NOMO-1 treated with DMSO at 0.1 percent for 48 hours (cell line): ENCODE measurements at regions not wholly inside any gene's neighbourhood (a gene's known extent, or its start where the extent isn't known, plus 50 kb on each side); places are given as distances from the start of the nearest gene placed in this dataset.
"Not testable (repeated sequence)": the region's sequence is repeated elsewhere in the genome, so short reads cannot be mapped to it uniquely, and the experiment has no call there.

Source experiments
- DNase-seq: peaks from one replicate; lab custom pipeline; 2025; ENCODE audit not compliant: unreplicated experiment; lab: John Stamatoyannopoulos, UW

GRCh38 chr5:25405850-25406249, 761.1 kb upstream of the CDH10 start:
- no peak for DNase-seq

DNA sequence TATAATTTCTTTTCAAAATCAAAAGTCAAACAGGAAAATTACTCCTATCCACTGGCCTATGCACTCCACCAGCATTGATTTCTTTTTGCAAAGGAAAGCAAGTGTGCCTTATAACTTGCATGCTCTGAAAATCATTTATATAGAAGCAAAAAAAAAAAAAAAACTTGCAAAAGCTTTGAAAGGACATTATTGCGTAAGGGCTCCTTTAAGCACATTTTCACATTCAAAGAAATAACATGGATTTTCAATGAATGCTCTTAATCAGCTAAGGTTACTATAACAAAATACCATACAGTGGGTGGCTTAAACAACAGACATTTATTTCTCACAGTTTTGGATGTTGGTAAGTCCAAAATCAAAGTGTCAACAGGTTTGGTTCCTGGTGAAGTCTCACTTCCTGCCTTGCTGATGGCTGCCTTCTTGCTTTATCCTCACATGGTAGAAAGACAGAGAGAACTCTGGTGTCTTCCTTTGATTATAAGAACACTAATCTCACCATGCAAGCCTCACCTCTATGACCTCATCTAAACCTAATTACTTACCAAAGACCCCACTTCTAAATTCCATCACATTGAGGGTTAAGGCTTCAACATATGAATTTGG, 755.2 kb upstream of the CDH10 start:
- DNase-seq: peak; percentile 25

DNA sequence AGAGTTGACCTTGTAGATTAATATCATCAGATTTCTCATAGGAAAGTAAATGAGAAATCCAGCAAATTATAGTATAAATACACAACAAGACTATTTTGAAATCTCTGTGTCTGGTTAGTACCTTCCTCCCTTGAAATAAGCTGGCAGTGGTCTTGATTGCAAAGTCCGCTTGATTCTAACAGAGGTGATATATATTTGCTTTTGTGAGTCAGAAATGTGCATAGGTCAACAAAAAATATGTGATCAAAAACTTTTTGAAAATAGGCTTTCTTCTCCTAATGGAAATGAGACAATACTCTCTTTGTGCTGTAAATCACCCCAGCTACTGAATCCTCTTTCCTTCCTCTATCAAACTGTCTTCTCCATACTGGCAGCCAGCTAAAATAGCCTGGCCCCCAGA, 749.2 kb upstream of the CDH10 start:
- no peak for DNase-seq

- no peak for DNase-seq
These were observed 748.5 kb upstream of the CDH10 start for GRCh38 chr5:25393256-25393655.

DNA sequence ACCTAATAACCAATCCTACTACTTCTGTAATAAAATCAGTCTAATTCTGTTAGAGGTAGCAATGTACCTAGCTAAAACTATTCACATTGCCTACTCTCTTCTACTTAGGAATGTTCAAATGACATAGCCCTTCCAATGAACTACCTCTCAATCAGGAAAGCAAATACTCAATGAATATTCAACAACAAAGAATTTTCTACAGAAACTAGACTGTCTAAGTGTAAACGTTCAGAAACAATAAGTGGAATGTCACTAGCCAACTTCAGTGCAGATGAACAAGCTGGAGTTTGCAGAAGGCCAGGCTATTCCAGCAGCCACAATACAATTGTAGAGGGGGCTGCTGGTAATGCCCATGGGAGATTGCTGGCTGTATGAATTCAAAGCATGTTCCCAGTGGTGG, 743.2 kb upstream of the CDH10 start:
- DNase-seq: no peak

DNA sequence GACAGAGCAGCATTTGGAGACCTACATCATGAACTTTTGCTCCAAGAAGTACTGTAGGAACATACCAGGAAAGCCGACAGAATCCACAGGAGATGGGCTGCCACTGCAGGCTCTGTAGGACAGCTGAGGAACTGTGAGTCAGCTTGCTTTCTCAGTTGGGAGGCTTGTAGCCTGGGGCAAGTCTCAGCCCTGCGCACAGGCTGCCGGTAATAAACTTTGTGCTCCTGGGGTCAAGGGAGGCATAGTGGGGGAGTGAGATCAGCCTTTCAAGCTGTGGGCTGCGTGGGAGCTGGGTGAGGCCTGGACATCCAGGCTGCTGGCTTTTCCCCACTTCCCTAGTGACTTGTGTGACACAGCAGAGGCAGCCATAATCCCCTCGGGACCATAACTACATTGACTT, 718.0 kb upstream of the CDH10 start:
- no peak for DNase-seq

DNA sequence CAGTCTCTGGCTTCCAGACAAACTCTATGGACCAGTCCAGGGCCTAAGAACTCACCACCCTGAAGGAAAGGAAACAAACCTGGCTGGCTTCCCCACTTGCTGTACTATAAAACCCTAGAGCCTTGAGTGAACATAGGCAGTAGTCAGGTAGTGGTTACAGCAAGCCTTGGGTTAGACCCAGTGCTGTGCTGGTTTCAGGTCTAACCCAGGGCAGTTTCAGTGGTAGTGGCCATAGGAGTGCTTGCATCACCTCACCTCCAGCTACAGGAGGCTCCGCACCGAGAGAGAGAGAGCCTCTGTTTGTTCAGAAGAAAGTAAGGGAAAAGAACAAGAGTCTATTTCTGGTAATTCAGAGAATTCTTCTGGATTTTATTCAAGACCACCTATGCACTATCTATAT, 714.1 kb upstream of the CDH10 start:
- DNase-seq: no peak

- DNase-seq: no peak
These were observed 712.8 kb upstream of the CDH10 start for GRCh38 chr5:25357605-25358004.

- DNase-seq: no peak
These were observed 705.0 kb upstream of the CDH10 start for GRCh38 chr5:25349746-25350145.

DNA sequence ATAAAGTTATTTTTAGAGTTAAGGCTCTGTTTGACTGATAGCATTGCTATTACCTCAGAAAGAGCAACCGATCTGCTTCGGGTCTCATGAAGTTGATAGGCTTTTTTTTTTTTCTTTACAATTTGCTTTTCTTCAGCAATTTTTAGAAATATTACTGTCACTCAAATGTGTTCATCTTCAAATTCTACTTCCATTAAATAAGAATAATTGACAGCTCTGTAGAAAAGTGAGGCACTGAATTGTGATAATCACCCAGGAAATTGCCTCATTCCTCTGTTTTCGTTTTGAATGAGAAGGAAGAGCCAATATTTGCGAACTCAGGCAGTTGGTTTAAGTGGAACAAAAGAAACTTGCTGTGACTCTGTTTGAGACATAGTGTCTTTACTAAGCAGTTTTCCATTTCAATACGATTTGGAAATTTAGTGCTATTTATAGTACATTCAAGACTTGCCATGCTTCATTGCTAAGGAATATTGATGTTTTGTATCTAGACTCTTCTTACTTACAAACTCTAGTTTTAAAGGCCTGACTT, 700.5 kb upstream of the CDH10 start:
- no peak for DNase-seq

- no peak for DNase-seq
These were observed 694.8 kb upstream of the CDH10 start for GRCh38 chr5:25339541-25339940.

GRCh38 chr5:25334350-25334749, 689.6 kb upstream of the CDH10 start:
- DNase-seq: no peak

- DNase-seq: no peak
These were observed 685.9 kb upstream of the CDH10 start for GRCh38 chr5:25330721-25331120.

DNA sequence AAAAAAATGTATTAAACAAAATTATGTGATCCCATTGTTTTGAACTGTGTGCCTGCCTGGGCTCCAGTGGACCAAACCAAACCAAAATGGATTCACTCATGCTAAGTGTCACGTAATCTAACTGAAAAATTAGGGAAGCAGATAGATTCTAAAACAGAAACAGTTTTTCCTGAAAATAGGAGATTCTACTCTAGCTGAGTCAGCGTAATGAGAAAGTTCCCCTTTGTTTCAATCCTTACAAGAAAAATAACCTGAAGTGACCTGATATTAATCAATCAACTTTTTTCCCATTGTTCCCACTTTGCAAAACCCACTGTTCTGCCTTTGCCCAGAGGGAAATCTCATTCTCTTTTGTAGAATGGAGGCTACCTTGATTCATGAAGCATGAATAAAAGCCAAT, 682.4 kb upstream of the CDH10 start:
- DNase-seq: no peak

DNA sequence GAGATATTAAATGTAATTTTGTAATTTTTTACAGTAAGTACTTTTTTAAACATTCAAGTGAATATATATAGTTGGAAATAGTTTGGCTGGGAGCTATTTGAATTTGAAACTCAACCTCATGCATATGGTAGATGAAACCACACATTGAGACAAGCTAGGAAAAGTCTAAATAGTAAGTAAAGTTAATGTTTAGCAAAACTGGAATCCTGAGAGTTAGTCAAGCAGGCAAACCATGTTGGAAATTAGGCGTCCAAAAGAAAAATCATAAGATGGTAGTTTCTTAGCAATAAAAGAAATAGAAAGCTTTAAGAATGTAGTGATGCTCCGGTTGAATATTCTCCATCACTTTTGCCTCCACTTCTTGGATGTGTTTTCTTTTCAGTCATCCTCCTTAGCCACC, 657.1 kb upstream of the CDH10 start:
- no peak for DNase-seq

- no peak for DNase-seq
These were observed 650.3 kb upstream of the CDH10 start for GRCh38 chr5:25295067-25295466.

DNA sequence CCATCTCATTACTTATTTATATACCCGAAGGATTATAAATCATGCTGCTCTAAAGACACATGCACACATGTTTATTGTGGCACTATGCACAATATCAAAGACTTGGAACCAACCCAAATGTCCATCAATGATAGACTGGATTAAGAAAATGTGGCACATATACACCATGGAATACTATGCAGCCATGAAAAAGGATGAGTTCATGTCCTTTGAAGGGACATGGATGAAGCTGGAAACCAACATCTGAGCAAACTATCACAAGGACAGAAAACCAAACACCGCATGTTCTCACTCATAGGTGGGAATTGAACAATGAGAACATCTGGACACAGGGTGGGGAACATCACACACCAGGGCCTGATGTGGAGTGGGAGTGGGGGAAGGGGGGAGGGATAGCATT, 645.0 kb upstream of the CDH10 start:
- DNase-seq: not testable (repeated sequence)

- DNase-seq: no peak
These were observed 641.5 kb upstream of the CDH10 start for GRCh38 chr5:25286319-25286718.

GRCh38 chr5:25285136-25285535, 640.4 kb upstream of the CDH10 start:
- DNase-seq: no peak

GRCh38 chr5:25263507-25263906, 618.7 kb upstream of the CDH10 start:
- not testable (repeated sequence) for DNase-seq

- no peak for DNase-seq
These were observed 617.4 kb upstream of the CDH10 start for GRCh38 chr5:25262221-25262620.

- peak; percentile 48 for DNase-seq
These were observed 610.4 kb upstream of the CDH10 start for GRCh38 chr5:25255128-25255527.

GRCh38 chr5:25241981-25242380, 597.2 kb upstream of the CDH10 start:
- DNase-seq: no peak
